Heart left ventricle (tissue), 13 donors: ENCODE measurements at regions not wholly inside any gene's neighbourhood (a gene's known extent, or its start where the extent isn't known, plus 50 kb on each side); places are given as distances from the start of the nearest gene placed in this dataset.

Experiments used
- CTCF ChIP-seq, 12 donors: fragments of 200-600 bp; sonication (generic) in 4 of 12; IDR thresholded peaks; one replicate each; pipeline versions ENCODE4 v1.5.0 to v1.8.0; 2018 to 2022; ENCODE audit warnings: antibody characterized with exemption in 12 of 12, mild to moderate bottlenecking in 5 of 12
- POLR2A ChIP-seq, 2 donors: fragments of 450-650 bp; IDR thresholded peaks; one replicate each; pipeline ENCODE4 v1.6.1; 2017; ENCODE audit warnings: antibody characterized with exemption in 2 of 2, mild to moderate bottlenecking in 2 of 2, moderate library complexity in 2 of 2
- donor health status: ischemic (EF 13 %, LVEDD 7.1; RV severe dilation, severe dysfunction).
- donor health status: DM: no; HTN: yes; CAD: no.
- donor health status: DM: no; HTN: no; CAD: no.
- donor health status: ischemic (EF 25% LVEDD 6.9; RV normal size, moderate dysfunction).
- donor health status: ischemic (EF 25% LVEDD 5.7; RV mildly dilated, moderate dysfunction).
- donor health status: ischemic (EF 35%, LVEDD 5.7; RV mildly dilated, moderate dysfunction).
- donor health status: nonischemic (EF 11% LVEDD 7.7; RV severe dilation, severe dysfunction).
- donor health status: DM: yes; HTN: yes; CAD: no.
- donor health status: PGD.
- donor health status: ischemic (EF 29% LVEDD 5.4; RV normal size, mild dysfunction).
- donor health status: nonischemic (EF 23%, LVEDD 6.1; RV moderate dilation, normal function).

GRCh38 chrX:69253821-69254220 lies 88.6 kb upstream of the PJA1 start:
- TF ChIP-seq POLR2A (IDR thresholded peaks at IDR 0.05) = no peak
- TF ChIP-seq CTCF (IDR thresholded peaks at IDR 0.05) = no peak
